SK-N-MC (cell line): ENCODE measurements at regions not wholly inside any gene's neighbourhood (a gene's known extent, or its start where the extent isn't known, plus 50 kb on each side); places are given as distances from the start of the nearest gene placed in this dataset.
A peak's percentile ranks its signal among the peaks of the same experiment; 100 is the strongest.
"Not testable (repeated sequence)": the region's sequence is repeated elsewhere in the genome, so short reads cannot be mapped to it uniquely, and the experiment has no call there.

ENCODE experiments used
- DNase-seq: peaks from one replicate; pipeline ENCODE4 v3.0.0-alpha.2; 2011; ENCODE audit warnings: low read depth, low spot score
- H3K27ac ChIP-seq: fragments of 200-600 bp; sonication (generic); 2 replicates; pipeline ENCODE4 v1.5.1; 2016; ENCODE audit warnings: mixed run types
- H3K36me3 ChIP-seq: fragments of 200-600 bp; sonication (generic); 2 replicates; pipeline ENCODE4 v1.6.1; 2017; ENCODE audit warnings: antibody characterized with exemption, low read length, mixed read lengths; ENCODE audit not compliant: insufficient read depth
- H3K4me3 ChIP-seq: fragments of 200-600 bp; sonication (generic); 2 replicates; pipeline ENCODE4 v1.5.1; 2016
- H3K9ac ChIP-seq: fragments of 200-600 bp; sonication (generic); 2 replicates; pipeline ENCODE4 v1.8.0; 2017; ENCODE audit warnings: mixed run types, mixed read lengths; ENCODE audit not compliant: insufficient read length
- H3K9me3 ChIP-seq: fragments of 200-600 bp; sonication (generic); 2 replicates; pipeline ENCODE4 v1.6.1; 2017; ENCODE audit warnings: low read depth, mild to moderate bottlenecking, antibody characterized with exemption, low read length, moderate library complexity, mixed read lengths
- EZH2 ChIP-seq: fragments of 200-600 bp; sonication (generic); IDR thresholded peaks from one replicate; pipeline ENCODE4 v1.6.1; 2017; ENCODE audit warnings: antibody characterized with exemption
- FOXP2 ChIP-seq: optimal IDR thresholded peaks from 2 replicates; pipeline ENCODE3; 2011; ENCODE audit warnings: mild to moderate bottlenecking, moderate library complexity; ENCODE audit not compliant: insufficient read depth; ENCODE audit errors: extremely low read length, control extremely low read depth
- POLR2AphosphoS5 ChIP-seq: IDR thresholded peaks from 2 replicates; pipeline ENCODE4 v1.6.1; 2012; ENCODE audit warnings: mild to moderate bottlenecking, low read depth, low read length, borderline replicate concordance

- TF ChIP-seq EZH2 (no peak), POLR2AphosphoS5 (no peak), FOXP2 (no peak)
- Histone ChIP-seq H3K4me3 (no peak overlapping the region; the same call in 1 of the 2 replicates), H3K27ac (0 out of 2 replicates have a peak overlapping the region, but pooled peaks have one; percentile 32), H3K36me3 (no peaks in the 10 kb centered on the region), H3K9me3 (no peaks in the 10 kb centered on the region), H3K9ac (no peak overlapping the region)
- DNase-seq: no peak
Observed at GRCh38 chr2:147428120-147428747, 416.6 kb upstream of the ACVR2A start.

- no peaks in the 10 kb centered on the region for H3K36me3 ChIP-seq
- TF ChIP-seq POLR2AphosphoS5 (no peak), EZH2 (no peak), FOXP2 (no peak)
- no peak overlapping the region for H3K9ac ChIP-seq
- DNase-seq: no peak
- no peak overlapping the region for H3K27ac ChIP-seq
- H3K4me3 ChIP-seq: no peak overlapping the region
- H3K9me3 ChIP-seq: no peaks in the 10 kb centered on the region
Observed at GRCh38 chr2:147425437-147426029, 419.3 kb upstream of the ACVR2A start.

GRCh38 chr2:147424766-147425165 lies 420.1 kb upstream of the ACVR2A start:
- Histone ChIP-seq H3K9ac (no peak overlapping the region), H3K27ac (no peak overlapping the region), H3K9me3 (no peaks in the 10 kb centered on the region), H3K4me3 (no peak overlapping the region), H3K36me3 (no peaks in the 10 kb centered on the region)
- no peak for DNase-seq
- TF ChIP-seq EZH2 (no peak), POLR2AphosphoS5 (no peak), FOXP2 (no peak)

GRCh38 chr2:147420947-147421675 lies 423.7 kb upstream of the ACVR2A start:
- no peak for TF ChIP-seq EZH2
- no peak for TF ChIP-seq FOXP2
- TF ChIP-seq POLR2AphosphoS5: no peak
- Histone ChIP-seq H3K9me3 (no peaks in the 10 kb centered on the region), H3K27ac (no peak overlapping the region), H3K36me3 (no peaks in the 10 kb centered on the region), H3K9ac (no peak overlapping the region), H3K4me3 (no peak overlapping the region)
- no peak for DNase-seq

GRCh38 chr2:147420517-147420916 lies 424.3 kb upstream of the ACVR2A start:
- Histone ChIP-seq H3K4me3 (no peak overlapping the region), H3K9ac (no peak overlapping the region), H3K9me3 (no peaks in the 10 kb centered on the region), H3K27ac (no peak overlapping the region), H3K36me3 (no peaks in the 10 kb centered on the region)
- DNase-seq: no peak
- TF ChIP-seq POLR2AphosphoS5 (no peak), FOXP2 (no peak), EZH2 (no peak)

GRCh38 chr2:147416099-147416498 lies 428.7 kb upstream of the ACVR2A start:
- DNase-seq: no peak
- Histone ChIP-seq H3K27ac (no peak overlapping the region), H3K9me3 (no peaks in the 10 kb centered on the region), H3K4me3 (no peak overlapping the region), H3K36me3 (no peaks in the 10 kb centered on the region), H3K9ac (no peak overlapping the region)
- TF ChIP-seq FOXP2: no peak
- TF ChIP-seq EZH2: no peak
- no peak for TF ChIP-seq POLR2AphosphoS5

GRCh38 chr2:147414656-147415055 lies 430.2 kb upstream of the ACVR2A start:
- not testable (repeated sequence) for DNase-seq, H3K9ac ChIP-seq, H3K36me3 ChIP-seq, H3K9me3 ChIP-seq, H3K27ac ChIP-seq, H3K4me3 ChIP-seq

GRCh38 chr2:147408357-147408756 lies 436.5 kb upstream of the ACVR2A start:
- no peak overlapping the region for H3K4me3 ChIP-seq
- TF ChIP-seq POLR2AphosphoS5 (no peak), EZH2 (no peak), FOXP2 (no peak)
- H3K9me3 ChIP-seq: no peaks in the 10 kb centered on the region
- DNase-seq: no peak
- no peak overlapping the region for H3K27ac ChIP-seq
- no peak overlapping the region for H3K9ac ChIP-seq
- H3K36me3 ChIP-seq: no peaks in the 10 kb centered on the region
